Lung (tissue), 11 donors: ENCODE measurements at regions not wholly inside any gene's neighbourhood (a gene's known extent, or its start where the extent isn't known, plus 50 kb on each side); places are given as distances from the start of the nearest gene placed in this dataset.

Source experiments
- ATAC-seq: fragments of 200-7000 bp; cut with Tn5 transposase; one replicate; pipeline ENCODE4 v1.9.1; 2020; ENCODE audit warnings: moderate number of reproducible peaks; ENCODE audit not compliant: insufficient read depth, low FRiP score
- DNase-seq, 3 donors: peaks; one replicate each; pipeline ENCODE4 v3.0.0-alpha.2; 2013 to 2017
- H3K27ac ChIP-seq, 2 donors: one replicate each; pipeline ENCODE4 v1.5.1; 2013; ENCODE audit warnings: mild to moderate bottlenecking in 2 of 2, moderate library complexity in 2 of 2, control low read depth in 1 of 2, inconsistent platforms in 1 of 2, low read depth in 1 of 2, low read length in 1 of 2
- H3K27me3 ChIP-seq, 3 donors: one replicate each; pipeline ENCODE4 v1.5.1; 2013; ENCODE audit warnings: low read length in 2 of 3; ENCODE audit not compliant: control insufficient read depth in 3 of 3, insufficient read depth in 3 of 3
- H3K36me3 ChIP-seq, 4 donors: one replicate each; pipeline ENCODE4 v1.5.1; 2013; ENCODE audit warnings: low read length in 4 of 4, mild to moderate bottlenecking in 1 of 4, moderate library complexity in 1 of 4; ENCODE audit not compliant: control insufficient read depth in 4 of 4, insufficient read depth in 4 of 4
- H3K4me1 ChIP-seq, 5 donors: one replicate each; pipeline ENCODE4 v1.5.1; 2013; ENCODE audit warnings: low read length in 5 of 5, mild to moderate bottlenecking in 2 of 5, moderate library complexity in 1 of 5; ENCODE audit not compliant: control insufficient read depth in 5 of 5, insufficient read depth in 5 of 5
- H3K4me3 ChIP-seq: one replicate; pipeline ENCODE4 v1.5.1; 2013; ENCODE audit warnings: mild to moderate bottlenecking, control low read depth, moderate library complexity
- H3K9ac ChIP-seq, 2 donors: one replicate each; pipeline ENCODE4 v1.5.1; 2013; ENCODE audit warnings: low read length in 2 of 2, control low read depth in 1 of 2; ENCODE audit not compliant: insufficient read depth in 1 of 2
- H3K9me3 ChIP-seq, 4 donors: one replicate each; pipeline ENCODE4 v1.5.1; 2013; ENCODE audit warnings: low read length in 3 of 4, mild to moderate bottlenecking in 1 of 4, moderate library complexity in 1 of 4; ENCODE audit not compliant: control insufficient read depth in 4 of 4, insufficient read depth in 3 of 4
- WGBS, 2 donors: extraction: QIAGEN DNeasy Blood & Tissue Kit; methylation state at CpG; one replicate each; pipeline ENCODE4 v1.1.7; 2013; 5-methylcytosine and 5-hydroxymethylcytosine counted together
- TF ChIP-seq, protein P1 (sequence below): IDR thresholded peaks from 2 replicates; pipeline ENCODE4 v1.5.1; 2012; ENCODE audit warnings: mild to moderate bottlenecking; ENCODE audit errors: control extremely low read depth, extremely low read depth
- donor health status: control.
- donor health status: control.
- donor health status: Bipolar disorder and iron deficiency.
- donor health status: healthy.
- donor health status: DM: yes; HTN: yes; CAD: no.

DNA sequence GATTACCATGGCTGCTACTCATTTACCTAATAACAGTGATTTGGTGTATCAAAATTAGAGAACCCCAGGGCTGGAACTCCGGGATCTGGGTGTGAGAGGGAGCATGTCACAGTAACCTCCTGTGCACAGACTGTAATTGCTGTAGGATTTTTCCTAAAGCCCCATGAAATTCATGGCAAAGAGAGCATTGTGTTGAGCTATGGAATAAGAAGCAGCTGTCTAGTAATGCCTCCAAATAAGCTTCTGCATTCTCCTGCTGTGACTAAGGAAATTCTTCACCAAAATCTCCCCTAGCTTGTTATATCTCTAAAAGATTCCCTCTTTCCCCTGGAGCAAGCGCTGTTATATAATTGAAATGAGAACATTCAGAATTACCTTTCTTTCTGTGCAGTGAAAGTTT lies 158.1 kb upstream of the SPATS2L start:
- 83 to 92% methylated on average over 2 of the region's 2 CpGs for WGBS, 2 donors

DNA sequence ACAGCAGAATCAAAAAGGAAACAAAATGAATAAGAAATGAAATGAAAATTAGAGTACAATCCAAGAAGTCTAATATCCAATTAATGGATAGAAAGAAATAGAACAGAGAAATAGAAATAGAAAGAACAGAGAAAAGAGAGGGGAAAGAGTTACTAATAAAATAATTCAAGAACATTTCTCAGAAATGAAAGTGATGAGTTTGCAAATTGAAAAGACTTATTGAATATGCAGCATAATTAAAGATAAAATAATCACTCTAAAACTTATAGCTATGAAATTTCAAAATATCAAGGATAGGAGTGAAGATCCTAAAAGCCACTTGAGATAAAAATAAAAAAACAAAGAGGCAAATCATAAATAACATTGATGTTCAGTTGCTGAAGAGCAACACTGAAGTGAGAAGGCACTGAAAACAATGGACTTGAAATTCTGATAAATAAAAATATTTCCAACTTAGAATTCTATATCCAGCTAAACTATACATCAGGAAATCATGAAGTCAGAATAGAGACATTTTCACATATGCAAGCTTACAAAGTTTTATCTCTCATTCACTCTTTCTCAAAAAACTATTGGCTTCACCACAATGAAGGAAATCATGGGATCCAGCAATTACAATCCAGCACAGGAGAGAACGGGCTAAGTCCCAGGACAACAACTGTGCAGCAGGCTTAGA lies 155.9 kb upstream of the SPATS2L start:
- Histone ChIP-seq H3K27ac (no peak overlapping the region), H3K36me3 (no peaks in the 10 kb centered on the region), H3K9ac (no peak overlapping the region), H3K27me3 (no peaks in the 10 kb centered on the region), H3K4me3 (no peak overlapping the region), H3K9me3 (peaks cover 0 to 5% (median 4%) of the 10 kb centered on the region in 4 donors), H3K4me1 (no peaks in the 10 kb centered on the region)
- no peak for DNase-seq
- ATAC-seq, result no peak
- TF ChIP-seq, protein P1, sequence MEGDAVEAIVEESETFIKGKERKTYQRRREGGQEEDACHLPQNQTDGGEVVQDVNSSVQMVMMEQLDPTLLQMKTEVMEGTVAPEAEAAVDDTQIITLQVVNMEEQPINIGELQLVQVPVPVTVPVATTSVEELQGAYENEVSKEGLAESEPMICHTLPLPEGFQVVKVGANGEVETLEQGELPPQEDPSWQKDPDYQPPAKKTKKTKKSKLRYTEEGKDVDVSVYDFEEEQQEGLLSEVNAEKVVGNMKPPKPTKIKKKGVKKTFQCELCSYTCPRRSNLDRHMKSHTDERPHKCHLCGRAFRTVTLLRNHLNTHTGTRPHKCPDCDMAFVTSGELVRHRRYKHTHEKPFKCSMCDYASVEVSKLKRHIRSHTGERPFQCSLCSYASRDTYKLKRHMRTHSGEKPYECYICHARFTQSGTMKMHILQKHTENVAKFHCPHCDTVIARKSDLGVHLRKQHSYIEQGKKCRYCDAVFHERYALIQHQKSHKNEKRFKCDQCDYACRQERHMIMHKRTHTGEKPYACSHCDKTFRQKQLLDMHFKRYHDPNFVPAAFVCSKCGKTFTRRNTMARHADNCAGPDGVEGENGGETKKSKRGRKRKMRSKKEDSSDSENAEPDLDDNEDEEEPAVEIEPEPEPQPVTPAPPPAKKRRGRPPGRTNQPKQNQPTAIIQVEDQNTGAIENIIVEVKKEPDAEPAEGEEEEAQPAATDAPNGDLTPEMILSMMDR, result no peak
- WGBS, 2 donors, result 89 to 91% methylated on average over 1 of the region's 1 CpG

More for the DNA sequence above, 158.1 kb upstream of the SPATS2L start:
- TF ChIP-seq, protein P1, result no peak
- Histone ChIP-seq H3K27ac (no peak overlapping the region), H3K36me3 (no peaks in the 10 kb centered on the region), H3K4me1 (no peaks in the 10 kb centered on the region), H3K9me3 (peaks cover 1 to 10% (median 5%) of the 10 kb centered on the region in 4 donors), H3K4me3 (no peak overlapping the region), H3K9ac (no peak overlapping the region), H3K27me3 (no peaks in the 10 kb centered on the region)
- ATAC-seq (no peak), DNase-seq (no peak)

DNA sequence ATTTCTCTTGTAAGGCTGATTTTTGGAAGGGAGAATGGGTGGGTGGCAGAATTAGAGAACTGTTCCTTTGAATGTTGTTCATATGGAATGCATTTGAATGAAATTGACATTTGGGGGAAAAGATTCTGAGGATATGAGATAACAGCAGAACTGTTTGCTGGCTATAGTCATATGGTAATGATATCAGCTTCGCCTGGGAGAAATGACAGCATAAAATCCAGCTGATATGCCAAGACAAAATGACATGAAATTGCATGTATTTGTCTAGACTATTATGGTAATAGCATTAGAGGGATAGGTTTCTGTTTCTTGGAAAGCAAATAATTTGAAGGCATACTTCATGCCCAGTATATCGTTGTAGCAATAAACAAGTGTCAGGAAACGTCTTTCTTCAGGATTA lies 150.8 kb upstream of the SPATS2L start:
- TF ChIP-seq, protein P1, result no peak
- H3K27me3 ChIP-seq, result no peaks in the 10 kb centered on the region
- peaks cover 0 to 5% (median 0%) of the 10 kb centered on the region in 5 donors for H3K4me1 ChIP-seq
- ATAC-seq (no peak), DNase-seq (no peak)
- no peaks in the 10 kb centered on the region for H3K36me3 ChIP-seq
- no peak overlapping the region for H3K4me3 ChIP-seq
- no peak overlapping the region for H3K27ac ChIP-seq
- WGBS, 2 donors, result 70 to 85% methylated on average over 3 of the region's 3 CpGs
- no peak overlapping the region for H3K9ac ChIP-seq
- H3K9me3 ChIP-seq, result peaks cover 0 to 5% (median 4%) of the 10 kb centered on the region in 4 donors
